IPS-15b (cell line): ENCODE measurements at regions not wholly inside any gene's neighbourhood (a gene's known extent, or its start where the extent isn't known, plus 50 kb on each side); places are given as distances from the start of the nearest gene placed in this dataset.

ENCODE experiments used
- H3K27me3 ChIP-seq: one replicate; pipeline ENCODE4 v1.6.1; 2013; ENCODE audit warnings: low read length; ENCODE audit not compliant: control insufficient read depth, insufficient read depth
- H3K36me3 ChIP-seq: one replicate; pipeline ENCODE4 v1.6.1; 2013; ENCODE audit warnings: low read length; ENCODE audit not compliant: control insufficient read depth, insufficient read depth
- H3K4me1 ChIP-seq: one replicate; pipeline ENCODE4 v1.6.1; 2013; ENCODE audit warnings: mild to moderate bottlenecking, low read length; ENCODE audit not compliant: control insufficient read depth, insufficient read depth
- H3K4me3 ChIP-seq: one replicate; pipeline ENCODE4 v1.5.1; 2013; ENCODE audit warnings: low read depth, low read length
- H3K9ac ChIP-seq: one replicate; pipeline ENCODE4 v1.6.1; 2013; ENCODE audit warnings: low read depth, mild to moderate bottlenecking, low read length
- H3K9me3 ChIP-seq: one replicate; pipeline ENCODE4 v1.6.1; 2013; ENCODE audit warnings: mild to moderate bottlenecking, low read length; ENCODE audit not compliant: control insufficient read depth, insufficient read depth

DNA sequence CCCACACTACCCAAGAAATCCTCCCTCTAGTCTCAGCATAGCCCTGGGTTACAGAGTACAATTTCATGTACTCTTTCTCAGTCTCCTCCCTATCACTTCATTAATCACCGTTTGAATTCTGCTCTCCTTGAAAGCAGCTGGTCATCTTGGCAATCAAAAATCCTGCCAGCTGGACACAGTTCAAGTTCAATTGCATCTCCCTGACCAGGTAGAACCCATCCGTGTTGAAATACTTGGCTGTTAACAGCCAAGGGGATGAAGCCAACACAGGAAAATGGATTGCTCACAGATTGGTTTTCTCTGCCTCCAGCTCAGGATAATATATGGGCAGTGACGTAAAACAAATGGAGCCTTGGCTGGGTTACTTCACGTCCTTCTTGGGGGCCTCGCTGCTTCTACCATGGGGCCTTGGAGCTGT, 55.1 kb upstream of the GRK3 start:
- no peaks in the 10 kb centered on the region for H3K36me3 ChIP-seq
- no peak overlapping the region for H3K4me3 ChIP-seq
- peaks cover 8% of the 10 kb centered on the region for H3K4me1 ChIP-seq
- H3K27me3 ChIP-seq = no peaks in the 10 kb centered on the region
- H3K9ac ChIP-seq = no peak overlapping the region
- no peaks in the 10 kb centered on the region for H3K9me3 ChIP-seq

GRCh38 chr22:25510876-25511275, 53.6 kb upstream of the GRK3 start:
- H3K9me3 ChIP-seq = no peaks in the 10 kb centered on the region

DNA sequence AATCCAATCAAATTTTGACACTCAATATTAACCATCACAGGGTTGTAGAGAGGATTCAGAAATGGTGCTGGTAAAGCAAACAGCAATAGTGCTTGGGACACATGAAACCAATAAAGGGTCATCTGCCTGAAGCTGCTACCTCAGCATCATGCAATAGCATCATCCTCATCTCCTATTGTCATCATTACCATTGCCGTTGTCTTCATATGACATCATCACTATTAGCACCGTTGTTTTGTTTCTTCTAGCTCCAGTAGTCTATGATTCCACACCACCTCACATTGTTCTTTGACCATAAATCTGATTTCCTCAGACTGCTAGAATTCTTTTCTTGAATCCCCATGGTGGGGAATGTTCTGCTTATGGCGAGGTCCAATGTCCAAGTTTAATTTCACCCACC, 52.8 kb upstream of the GRK3 start:
- H3K4me1 ChIP-seq = peaks cover 8% of the 10 kb centered on the region
- H3K9ac ChIP-seq = no peak overlapping the region
- no peaks in the 10 kb centered on the region for H3K27me3 ChIP-seq
- H3K9me3 ChIP-seq = no peaks in the 10 kb centered on the region
- no peaks in the 10 kb centered on the region for H3K36me3 ChIP-seq
- H3K4me3 ChIP-seq = no peak overlapping the region

More at GRCh38 chr22:25510876-25511275, 53.6 kb upstream of the GRK3 start:
- H3K36me3 ChIP-seq = no peaks in the 10 kb centered on the region
- no peaks in the 10 kb centered on the region for H3K27me3 ChIP-seq
- H3K9ac ChIP-seq = no peak overlapping the region
- no peak overlapping the region for H3K4me3 ChIP-seq
- peaks cover 8% of the 10 kb centered on the region for H3K4me1 ChIP-seq

DNA sequence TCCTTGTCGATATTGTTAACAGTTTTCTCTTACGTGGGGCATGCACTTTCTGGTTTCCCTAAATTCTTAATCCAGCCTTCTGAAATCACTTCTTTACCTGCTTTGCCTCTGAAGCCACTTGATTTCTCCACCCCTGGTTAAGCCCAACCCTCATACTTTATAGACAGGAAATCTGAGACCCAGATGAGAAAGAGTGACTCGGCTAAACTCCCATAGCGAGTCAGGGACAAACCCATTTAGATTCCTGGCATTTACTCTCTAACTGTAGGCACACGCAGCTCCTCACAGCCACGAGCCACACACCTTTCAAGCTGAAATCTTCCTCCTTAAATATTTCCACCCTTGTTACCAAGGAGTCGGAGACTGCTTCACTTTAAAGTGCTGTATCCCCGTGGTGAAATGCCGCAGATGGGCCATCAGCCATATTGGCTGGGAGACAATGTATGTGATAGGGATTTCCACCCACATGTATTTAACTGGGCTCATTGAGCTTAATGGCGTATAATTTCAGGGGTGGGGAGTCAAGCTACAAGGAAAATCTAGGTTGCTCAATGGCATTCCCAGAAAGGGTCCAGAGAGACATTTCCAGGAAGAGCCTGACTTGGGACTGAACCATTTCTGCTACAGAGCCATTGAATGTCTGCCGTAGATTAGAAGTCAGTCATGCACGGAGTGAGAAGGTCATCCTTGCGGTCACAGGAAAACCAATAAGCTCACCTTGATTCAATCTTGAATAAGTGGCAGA, 49.9 kb upstream of the GRK3 start:
- Histone ChIP-seq H3K4me3 (no peak overlapping the region), H3K27me3 (no peaks in the 10 kb centered on the region), H3K9me3 (no peaks in the 10 kb centered on the region), H3K9ac (no peak overlapping the region), H3K4me1 (no peaks in the 10 kb centered on the region), H3K36me3 (no peaks in the 10 kb centered on the region)
